SK-N-SH treated with all-trans-retinoic acid at 6 μM for 48 hours (cell line): ENCODE measurements at regions not wholly inside any gene's neighbourhood (a gene's known extent, or its start where the extent isn't known, plus 50 kb on each side); places are given as distances from the start of the nearest gene placed in this dataset.

ENCODE experiments used
- ATAC-seq: fragments of 200-7000 bp; cut with Tn5 transposase; 3 replicates; pipeline ENCODE4 v1.9.1; 2020; ENCODE audit warnings: mild to moderate bottlenecking, moderate library complexity
- BACH2 ChIP-seq: fragments of 250-450 bp; sonication (Bioruptor Pico); IDR thresholded peaks from 2 replicates; pipeline ENCODE4 v1.9.0; 2021; ENCODE audit warnings: mild to moderate bottlenecking, borderline replicate concordance
- CSDC2 ChIP-seq: fragments of 250-450 bp; sonication (Bioruptor Pico); IDR thresholded peaks from 2 replicates; pipeline ENCODE4 v1.5.0; 2020; ENCODE audit warnings: mild to moderate bottlenecking, moderate library complexity
- ESRRG ChIP-seq: fragments of 250-450 bp; sonication (Bioruptor Pico); IDR thresholded peaks from 2 replicates; pipeline ENCODE4 v1.6.1; 2021; ENCODE audit warnings: mild to moderate bottlenecking
- GLIS3 ChIP-seq: fragments of 250-450 bp; sonication (Bioruptor Pico); IDR thresholded peaks from 2 replicates; pipeline ENCODE4 v1.5.0; 2020; ENCODE audit warnings: mild to moderate bottlenecking, moderate library complexity
- OSR1 ChIP-seq: fragments of 250-450 bp; sonication (Bioruptor Pico); IDR thresholded peaks from 2 replicates; pipeline ENCODE4 v1.8.0; 2022; ENCODE audit warnings: moderate library complexity, mild to moderate bottlenecking, inconsistent platforms
- PPARA ChIP-seq: fragments of 250-450 bp; sonication (Bioruptor Pico); IDR thresholded peaks from 2 replicates; pipeline ENCODE4 v1.5.0; 2020; ENCODE audit warnings: mild to moderate bottlenecking, borderline replicate concordance
- RARB ChIP-seq: fragments of 250-450 bp; sonication (Bioruptor Pico); IDR thresholded peaks from 2 replicates; pipeline ENCODE4 v1.8.0; 2021; ENCODE audit warnings: mild to moderate bottlenecking, moderate library complexity
- SNAI2 ChIP-seq: fragments of 250-450 bp; sonication (Bioruptor Pico); IDR thresholded peaks from 2 replicates; pipeline ENCODE4 v1.5.0; 2020; ENCODE audit warnings: mild to moderate bottlenecking, moderate library complexity
- ZC3H10 ChIP-seq: fragments of 250-450 bp; sonication (Bioruptor Pico); IDR thresholded peaks from 2 replicates; pipeline ENCODE4 v1.5.1; 2021; ENCODE audit warnings: mild to moderate bottlenecking, moderate library complexity
- ZFP3 ChIP-seq: fragments of 250-450 bp; sonication (Bioruptor Pico); IDR thresholded peaks from 2 replicates; pipeline ENCODE4 v1.5.0; 2020; ENCODE audit warnings: mild to moderate bottlenecking, moderate library complexity
- ZNF565 ChIP-seq: fragments of 450-650 bp; formaldehyde crosslinking; conservative IDR thresholded peaks from 2 replicates; pipeline ENCODE4 v1.5.0; 2020; ENCODE audit warnings: low read depth, mild to moderate bottlenecking, moderate library complexity
- ZNF70 ChIP-seq: fragments of 450-650 bp; formaldehyde crosslinking; IDR thresholded peaks from 2 replicates; pipeline ENCODE4 v1.5.0; 2020; ENCODE audit warnings: mild to moderate bottlenecking, moderate library complexity
- ZNF8 ChIP-seq: fragments of 450-650 bp; formaldehyde crosslinking; IDR thresholded peaks from 2 replicates; pipeline ENCODE4 v1.5.0; 2020; ENCODE audit warnings: mild to moderate bottlenecking, moderate library complexity
- TF ChIP-seq, protein P1 (sequence below): fragments of 250-450 bp; sonication (Bioruptor Pico); IDR thresholded peaks from 2 replicates; pipeline ENCODE4 v1.5.1; 2021; ENCODE audit warnings: mild to moderate bottlenecking, moderate library complexity
- TF ChIP-seq, protein P2 (sequence below): fragments of 250-450 bp; sonication (Bioruptor Pico); IDR thresholded peaks from 2 replicates; pipeline ENCODE4 v1.5.0; 2020; ENCODE audit warnings: mild to moderate bottlenecking, moderate library complexity
- TF ChIP-seq, protein P3 (sequence below): fragments of 250-450 bp; sonication (Bioruptor Pico); IDR thresholded peaks from 2 replicates; pipeline ENCODE4 v1.8.0; 2020; ENCODE audit warnings: mild to moderate bottlenecking, moderate library complexity, borderline replicate concordance
- TF ChIP-seq, protein P4 (sequence below): fragments of 250-450 bp; sonication (Bioruptor Pico); IDR thresholded peaks from 2 replicates; pipeline ENCODE4 v1.5.1; 2020; ENCODE audit warnings: low read depth, mild to moderate bottlenecking, moderate library complexity
- TF ChIP-seq, protein P5 (sequence below): fragments of 250-450 bp; sonication (Bioruptor Pico); IDR thresholded peaks from 2 replicates; pipeline ENCODE4 v1.8.0; 2021; ENCODE audit warnings: low read depth, mild to moderate bottlenecking, moderate library complexity, borderline replicate concordance

DNA sequence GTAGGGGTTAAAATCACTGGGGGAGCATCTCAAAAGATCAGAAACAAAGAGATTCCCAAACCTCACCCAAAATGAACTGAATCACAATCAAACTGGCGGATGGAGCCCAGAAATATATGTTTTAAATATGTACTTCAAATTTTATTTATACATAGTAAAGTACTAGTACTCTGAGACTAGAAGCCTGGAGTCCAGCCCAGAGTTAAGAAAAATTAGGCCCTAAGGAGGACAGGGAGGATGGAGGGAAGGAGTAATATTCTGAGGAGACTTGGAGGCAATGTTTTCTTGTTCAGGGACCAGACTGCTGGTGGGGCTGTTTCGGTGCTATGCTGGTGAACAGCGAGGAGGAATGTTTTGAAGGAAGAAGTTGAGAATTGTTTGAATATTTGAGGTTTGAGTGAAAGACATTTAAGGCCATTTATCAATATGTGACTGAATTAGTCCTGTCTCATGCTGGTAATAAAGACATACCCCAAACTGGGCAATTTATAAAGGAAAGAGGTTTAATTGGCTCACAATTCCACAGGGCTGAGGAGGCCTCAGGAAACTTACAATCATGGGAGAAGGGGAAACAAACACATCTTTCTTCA, 552.4 kb upstream of the DAB2 start:
- no peak for TF ChIP-seq PPARA
- no peak for TF ChIP-seq OSR1 (CRISPR knock-in tag)
- TF ChIP-seq ZNF565 (CRISPR knock-in tag), result no peak
- no peak for TF ChIP-seq ZFP3 (CRISPR knock-in tag)
- no peak for TF ChIP-seq SNAI2
- TF ChIP-seq, protein P1, sequence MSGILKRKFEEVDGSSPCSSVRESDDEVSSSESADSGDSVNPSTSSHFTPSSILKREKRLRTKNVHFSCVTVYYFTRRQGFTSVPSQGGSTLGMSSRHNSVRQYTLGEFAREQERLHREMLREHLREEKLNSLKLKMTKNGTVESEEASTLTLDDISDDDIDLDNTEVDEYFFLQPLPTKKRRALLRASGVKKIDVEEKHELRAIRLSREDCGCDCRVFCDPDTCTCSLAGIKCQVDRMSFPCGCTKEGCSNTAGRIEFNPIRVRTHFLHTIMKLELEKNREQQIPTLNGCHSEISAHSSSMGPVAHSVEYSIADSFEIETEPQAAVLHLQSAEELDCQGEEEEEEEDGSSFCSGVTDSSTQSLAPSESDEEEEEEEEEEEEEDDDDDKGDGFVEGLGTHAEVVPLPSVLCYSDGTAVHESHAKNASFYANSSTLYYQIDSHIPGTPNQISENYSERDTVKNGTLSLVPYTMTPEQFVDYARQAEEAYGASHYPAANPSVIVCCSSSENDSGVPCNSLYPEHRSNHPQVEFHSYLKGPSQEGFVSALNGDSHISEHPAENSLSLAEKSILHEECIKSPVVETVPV (CRISPR knock-in tag), result no peak
- TF ChIP-seq, all 23 proteins: peak for 0
- no peak for ATAC-seq

DNA sequence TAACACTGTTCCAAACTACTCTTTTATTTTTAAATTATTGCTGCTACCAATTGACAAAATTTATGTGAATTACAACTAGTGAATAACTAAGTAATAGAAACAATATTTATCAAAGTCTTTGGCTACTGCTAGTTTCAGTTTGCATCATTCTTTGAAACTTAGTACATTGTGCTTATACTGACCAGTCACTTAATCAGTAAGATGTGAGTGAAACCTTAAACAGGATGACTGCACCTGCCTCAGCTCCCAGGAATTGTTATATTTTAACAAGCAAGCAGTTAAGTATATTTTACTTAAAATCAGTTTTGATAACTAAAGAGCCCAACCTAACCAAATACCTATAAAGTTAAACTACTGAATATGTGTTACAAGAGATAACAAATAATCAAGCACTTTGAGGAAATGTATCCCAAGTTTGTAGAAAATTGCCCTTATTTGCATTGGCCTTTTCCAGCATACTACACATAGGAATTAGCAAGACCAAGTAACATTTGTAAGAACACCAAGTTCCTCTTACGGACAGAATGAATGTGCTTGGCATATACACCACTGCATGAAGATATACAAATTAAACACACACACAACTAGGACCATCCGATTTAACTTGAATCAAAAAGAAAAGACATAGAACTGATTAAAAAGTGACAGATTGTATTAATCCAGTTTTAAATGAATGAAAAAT, 545.5 kb upstream of the DAB2 start:
- TF ChIP-seq ZC3H10 (no peak), ZNF565 (CRISPR knock-in tag) (no peak), BACH2 (CRISPR knock-in tag) (no peak), OSR1 (CRISPR knock-in tag) (no peak), GLIS3 (CRISPR knock-in tag) (no peak)
- TF ChIP-seq, protein P1 (CRISPR knock-in tag), result no peak
- TF ChIP-seq, protein P2, sequence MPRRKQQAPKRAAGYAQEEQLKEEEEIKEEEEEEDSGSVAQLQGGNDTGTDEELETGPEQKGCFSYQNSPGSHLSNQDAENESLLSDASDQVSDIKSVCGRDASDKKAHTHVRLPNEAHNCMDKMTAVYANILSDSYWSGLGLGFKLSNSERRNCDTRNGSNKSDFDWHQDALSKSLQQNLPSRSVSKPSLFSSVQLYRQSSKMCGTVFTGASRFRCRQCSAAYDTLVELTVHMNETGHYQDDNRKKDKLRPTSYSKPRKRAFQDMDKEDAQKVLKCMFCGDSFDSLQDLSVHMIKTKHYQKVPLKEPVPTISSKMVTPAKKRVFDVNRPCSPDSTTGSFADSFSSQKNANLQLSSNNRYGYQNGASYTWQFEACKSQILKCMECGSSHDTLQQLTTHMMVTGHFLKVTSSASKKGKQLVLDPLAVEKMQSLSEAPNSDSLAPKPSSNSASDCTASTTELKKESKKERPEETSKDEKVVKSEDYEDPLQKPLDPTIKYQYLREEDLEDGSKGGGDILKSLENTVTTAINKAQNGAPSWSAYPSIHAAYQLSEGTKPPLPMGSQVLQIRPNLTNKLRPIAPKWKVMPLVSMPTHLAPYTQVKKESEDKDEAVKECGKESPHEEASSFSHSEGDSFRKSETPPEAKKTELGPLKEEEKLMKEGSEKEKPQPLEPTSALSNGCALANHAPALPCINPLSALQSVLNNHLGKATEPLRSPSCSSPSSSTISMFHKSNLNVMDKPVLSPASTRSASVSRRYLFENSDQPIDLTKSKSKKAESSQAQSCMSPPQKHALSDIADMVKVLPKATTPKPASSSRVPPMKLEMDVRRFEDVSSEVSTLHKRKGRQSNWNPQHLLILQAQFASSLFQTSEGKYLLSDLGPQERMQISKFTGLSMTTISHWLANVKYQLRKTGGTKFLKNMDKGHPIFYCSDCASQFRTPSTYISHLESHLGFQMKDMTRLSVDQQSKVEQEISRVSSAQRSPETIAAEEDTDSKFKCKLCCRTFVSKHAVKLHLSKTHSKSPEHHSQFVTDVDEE (CRISPR knock-in tag), result no peak
- no peak for ATAC-seq

DNA sequence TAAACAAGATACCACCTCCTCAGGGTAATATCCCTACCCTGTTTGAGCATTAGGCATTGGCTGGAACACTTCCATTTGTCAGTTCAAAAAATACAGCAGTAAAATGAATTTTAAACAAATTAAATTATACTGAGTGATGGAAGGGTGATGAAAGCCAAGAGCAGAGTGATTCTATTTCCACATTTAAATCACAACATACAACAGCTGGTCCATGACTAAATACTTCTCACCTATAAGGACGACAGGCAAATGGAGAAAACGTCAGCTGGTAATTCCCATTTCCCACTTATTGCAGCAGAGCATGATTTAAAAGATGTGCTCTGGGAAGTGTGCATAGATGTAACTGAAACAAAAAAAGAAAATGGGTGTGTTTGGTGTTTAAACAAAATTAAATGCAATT, 543.6 kb upstream of the DAB2 start:
- ATAC-seq, result no peak
- TF ChIP-seq OSR1 (CRISPR knock-in tag) (no peak), RARB (CRISPR knock-in tag) (no peak), ZNF8 (CRISPR knock-in tag) (no peak)

DNA sequence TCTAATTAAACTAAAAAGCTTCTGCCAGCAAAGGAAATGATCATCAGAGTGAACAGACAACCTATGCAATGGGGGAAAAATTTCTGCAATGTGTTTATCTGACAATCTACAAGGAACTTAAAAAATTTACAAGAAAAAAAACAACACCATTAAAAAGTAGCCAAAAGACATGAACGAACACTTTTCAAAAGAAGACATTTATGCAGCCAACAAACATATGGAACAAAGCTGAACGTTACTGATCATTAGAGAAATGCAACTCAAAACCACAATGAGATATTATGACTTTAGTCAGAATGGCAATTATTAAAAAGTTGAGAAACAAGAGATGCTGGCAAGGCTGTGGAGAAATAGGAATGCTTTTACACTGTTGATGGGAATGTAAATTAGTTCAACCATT, 530.4 kb upstream of the DAB2 start:
- no peak for ATAC-seq
- TF ChIP-seq PPARA, result no peak
- no peak for TF ChIP-seq ZC3H10
- TF ChIP-seq, protein P3, sequence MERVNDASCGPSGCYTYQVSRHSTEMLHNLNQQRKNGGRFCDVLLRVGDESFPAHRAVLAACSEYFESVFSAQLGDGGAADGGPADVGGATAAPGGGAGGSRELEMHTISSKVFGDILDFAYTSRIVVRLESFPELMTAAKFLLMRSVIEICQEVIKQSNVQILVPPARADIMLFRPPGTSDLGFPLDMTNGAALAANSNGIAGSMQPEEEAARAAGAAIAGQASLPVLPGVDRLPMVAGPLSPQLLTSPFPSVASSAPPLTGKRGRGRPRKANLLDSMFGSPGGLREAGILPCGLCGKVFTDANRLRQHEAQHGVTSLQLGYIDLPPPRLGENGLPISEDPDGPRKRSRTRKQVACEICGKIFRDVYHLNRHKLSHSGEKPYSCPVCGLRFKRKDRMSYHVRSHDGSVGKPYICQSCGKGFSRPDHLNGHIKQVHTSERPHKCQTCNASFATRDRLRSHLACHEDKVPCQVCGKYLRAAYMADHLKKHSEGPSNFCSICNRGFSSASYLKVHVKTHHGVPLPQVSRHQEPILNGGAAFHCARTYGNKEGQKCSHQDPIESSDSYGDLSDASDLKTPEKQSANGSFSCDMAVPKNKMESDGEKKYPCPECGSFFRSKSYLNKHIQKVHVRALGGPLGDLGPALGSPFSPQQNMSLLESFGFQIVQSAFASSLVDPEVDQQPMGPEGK, result no peak
- TF ChIP-seq, protein P2 (CRISPR knock-in tag), result no peak
- TF ChIP-seq, protein P1 (CRISPR knock-in tag), result no peak
- TF ChIP-seq ZNF70 (CRISPR knock-in tag), result no peak
- TF ChIP-seq ZNF8 (CRISPR knock-in tag), result no peak
- no peak for TF ChIP-seq ZNF565 (CRISPR knock-in tag)
- no peak for TF ChIP-seq ZFP3 (CRISPR knock-in tag)
- TF ChIP-seq, protein P4, sequence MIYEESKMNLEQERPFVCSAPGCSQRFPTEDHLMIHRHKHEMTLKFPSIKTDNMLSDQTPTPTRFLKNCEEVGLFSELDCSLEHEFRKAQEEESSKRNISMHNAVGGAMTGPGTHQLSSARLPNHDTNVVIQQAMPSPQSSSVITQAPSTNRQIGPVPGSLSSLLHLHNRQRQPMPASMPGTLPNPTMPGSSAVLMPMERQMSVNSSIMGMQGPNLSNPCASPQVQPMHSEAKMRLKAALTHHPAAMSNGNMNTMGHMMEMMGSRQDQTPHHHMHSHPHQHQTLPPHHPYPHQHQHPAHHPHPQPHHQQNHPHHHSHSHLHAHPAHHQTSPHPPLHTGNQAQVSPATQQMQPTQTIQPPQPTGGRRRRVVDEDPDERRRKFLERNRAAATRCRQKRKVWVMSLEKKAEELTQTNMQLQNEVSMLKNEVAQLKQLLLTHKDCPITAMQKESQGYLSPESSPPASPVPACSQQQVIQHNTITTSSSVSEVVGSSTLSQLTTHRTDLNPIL (CRISPR knock-in tag), result no peak
- no peak for TF ChIP-seq RARB (CRISPR knock-in tag)
- TF ChIP-seq CSDC2 (CRISPR knock-in tag), result no peak
- TF ChIP-seq, protein P5, sequence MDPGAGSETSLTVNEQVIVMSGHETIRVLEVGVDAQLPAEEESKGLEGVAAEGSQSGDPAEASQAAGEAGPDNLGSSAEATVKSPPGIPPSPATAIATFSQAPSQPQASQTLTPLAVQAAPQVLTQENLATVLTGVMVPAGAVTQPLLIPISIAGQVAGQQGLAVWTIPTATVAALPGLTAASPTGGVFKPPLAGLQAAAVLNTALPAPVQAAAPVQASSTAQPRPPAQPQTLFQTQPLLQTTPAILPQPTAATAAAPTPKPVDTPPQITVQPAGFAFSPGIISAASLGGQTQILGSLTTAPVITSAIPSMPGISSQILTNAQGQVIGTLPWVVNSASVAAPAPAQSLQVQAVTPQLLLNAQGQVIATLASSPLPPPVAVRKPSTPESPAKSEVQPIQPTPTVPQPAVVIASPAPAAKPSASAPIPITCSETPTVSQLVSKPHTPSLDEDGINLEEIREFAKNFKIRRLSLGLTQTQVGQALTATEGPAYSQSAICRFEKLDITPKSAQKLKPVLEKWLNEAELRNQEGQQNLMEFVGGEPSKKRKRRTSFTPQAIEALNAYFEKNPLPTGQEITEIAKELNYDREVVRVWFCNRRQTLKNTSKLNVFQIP (CRISPR knock-in tag), result no peak
- no peak for TF ChIP-seq ESRRG (CRISPR knock-in tag)
- no peak for TF ChIP-seq OSR1 (CRISPR knock-in tag)
- no peak for TF ChIP-seq SNAI2
